ENCODE measurements at regions not wholly inside any gene's neighbourhood (a gene's known extent, or its start where the extent isn't known, plus 50 kb on each side); places are given as distances from the start of the nearest gene placed in this dataset.

DNA sequence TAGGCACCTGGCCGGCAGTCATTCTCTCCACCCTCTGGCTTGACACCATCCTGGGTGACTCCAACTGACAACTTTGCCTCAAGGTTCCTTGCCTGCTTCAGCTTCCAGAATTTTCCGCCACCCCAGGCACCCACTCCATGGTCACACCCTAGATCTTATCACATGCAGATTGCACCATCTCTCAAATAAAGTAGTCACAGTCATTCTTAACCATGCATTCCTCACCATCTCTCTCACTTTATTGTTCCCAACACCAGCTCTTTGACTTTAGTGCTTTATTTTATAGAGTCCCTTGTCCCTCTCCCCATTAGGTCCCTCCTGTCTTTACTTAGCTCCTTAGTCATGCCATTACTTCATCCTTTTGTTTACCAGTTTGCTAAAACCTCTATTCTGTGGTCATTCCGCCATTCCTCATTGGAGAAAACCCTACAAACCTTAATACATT lies 351.7 kb downstream of the SPRY2 start:
- TF ChIP-seq YY1 (IDR thresholded peaks at IDR 0.05) (no peak), CTCF (IDR thresholded peaks at IDR 0.05; ENCODE audit: low read depth, low read length, missing input control) (no peak), RAD21 (IDR thresholded peaks at IDR 0.05) (no peak), SP1 (IDR thresholded peaks at IDR 0.05) (no peak), HNF4A (conservative IDR thresholded peaks at IDR 0.05) (no peak), FOXA2 (IDR thresholded peaks at IDR 0.05) (no peak), TAF1 (conservative IDR thresholded peaks at IDR 0.05) (no peak), NR2F2 (IDR thresholded peaks at IDR 0.05) (no peak), RXRA (IDR thresholded peaks at IDR 0.05) (no peak), JUND (IDR thresholded peaks at IDR 0.05) (no peak), EGR1 (IDR thresholded peaks at IDR 0.05; ENCODE audit: low read depth in 2 of 2) (no peak)
- TF ChIP-seq, protein P1, sequence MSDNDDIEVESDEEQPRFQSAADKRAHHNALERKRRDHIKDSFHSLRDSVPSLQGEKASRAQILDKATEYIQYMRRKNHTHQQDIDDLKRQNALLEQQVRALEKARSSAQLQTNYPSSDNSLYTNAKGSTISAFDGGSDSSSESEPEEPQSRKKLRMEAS (IDR thresholded peaks at IDR 0.05) = no peak
- TF ChIP-seq, protein P2, sequence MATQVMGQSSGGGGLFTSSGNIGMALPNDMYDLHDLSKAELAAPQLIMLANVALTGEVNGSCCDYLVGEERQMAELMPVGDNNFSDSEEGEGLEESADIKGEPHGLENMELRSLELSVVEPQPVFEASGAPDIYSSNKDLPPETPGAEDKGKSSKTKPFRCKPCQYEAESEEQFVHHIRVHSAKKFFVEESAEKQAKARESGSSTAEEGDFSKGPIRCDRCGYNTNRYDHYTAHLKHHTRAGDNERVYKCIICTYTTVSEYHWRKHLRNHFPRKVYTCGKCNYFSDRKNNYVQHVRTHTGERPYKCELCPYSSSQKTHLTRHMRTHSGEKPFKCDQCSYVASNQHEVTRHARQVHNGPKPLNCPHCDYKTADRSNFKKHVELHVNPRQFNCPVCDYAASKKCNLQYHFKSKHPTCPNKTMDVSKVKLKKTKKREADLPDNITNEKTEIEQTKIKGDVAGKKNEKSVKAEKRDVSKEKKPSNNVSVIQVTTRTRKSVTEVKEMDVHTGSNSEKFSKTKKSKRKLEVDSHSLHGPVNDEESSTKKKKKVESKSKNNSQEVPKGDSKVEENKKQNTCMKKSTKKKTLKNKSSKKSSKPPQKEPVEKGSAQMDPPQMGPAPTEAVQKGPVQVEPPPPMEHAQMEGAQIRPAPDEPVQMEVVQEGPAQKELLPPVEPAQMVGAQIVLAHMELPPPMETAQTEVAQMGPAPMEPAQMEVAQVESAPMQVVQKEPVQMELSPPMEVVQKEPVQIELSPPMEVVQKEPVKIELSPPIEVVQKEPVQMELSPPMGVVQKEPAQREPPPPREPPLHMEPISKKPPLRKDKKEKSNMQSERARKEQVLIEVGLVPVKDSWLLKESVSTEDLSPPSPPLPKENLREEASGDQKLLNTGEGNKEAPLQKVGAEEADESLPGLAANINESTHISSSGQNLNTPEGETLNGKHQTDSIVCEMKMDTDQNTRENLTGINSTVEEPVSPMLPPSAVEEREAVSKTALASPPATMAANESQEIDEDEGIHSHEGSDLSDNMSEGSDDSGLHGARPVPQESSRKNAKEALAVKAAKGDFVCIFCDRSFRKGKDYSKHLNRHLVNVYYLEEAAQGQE (IDR thresholded peaks at IDR 0.05) = no peak
- TF ChIP-seq, protein P3, sequence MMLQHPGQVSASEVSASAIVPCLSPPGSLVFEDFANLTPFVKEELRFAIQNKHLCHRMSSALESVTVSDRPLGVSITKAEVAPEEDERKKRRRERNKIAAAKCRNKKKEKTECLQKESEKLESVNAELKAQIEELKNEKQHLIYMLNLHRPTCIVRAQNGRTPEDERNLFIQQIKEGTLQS (IDR thresholded peaks at IDR 0.05) = no peak

Measured in liver (tissue), 3 donors.